Immature natural killer cell (primary cell): ENCODE measurements at regions not wholly inside any gene's neighbourhood (a gene's known extent, or its start where the extent isn't known, plus 50 kb on each side); places are given as distances from the start of the nearest gene placed in this dataset.

Experiments
- DNase-seq, 3 donors: peaks; one replicate each; pipeline ENCODE4 v3.0.0; 2022; ENCODE audit warnings: mixed read lengths in 1 of 3
- H3K27ac Mint-ChIP-seq, 6 donors: one replicate each; pipeline ENCODE4 v1.8.0; 2020; ENCODE audit warnings: mixed read lengths in 6 of 6, mild to moderate bottlenecking in 5 of 6, inconsistent platforms in 4 of 6, moderate library complexity in 3 of 6
- H3K27me3 Mint-ChIP-seq, 3 donors: one replicate each; pipeline ENCODE4 v1.8.0; 2020 to 2021; ENCODE audit warnings: low read depth in 3 of 3, mild to moderate bottlenecking in 3 of 3, mixed read lengths in 3 of 3, moderate library complexity in 3 of 3, inconsistent platforms in 1 of 3
- H3K36me3 Mint-ChIP-seq, 3 donors: one replicate each; pipeline ENCODE4 v1.8.0; 2020; ENCODE audit warnings: mixed read lengths in 3 of 3, inconsistent platforms in 2 of 3, mild to moderate bottlenecking in 2 of 3
- H3K4me1 Mint-ChIP-seq, 2 donors: one replicate each; pipeline ENCODE4 v1.8.0; 2020; ENCODE audit warnings: inconsistent platforms in 2 of 2, mild to moderate bottlenecking in 2 of 2, mixed read lengths in 2 of 2, moderate library complexity in 1 of 2
- H3K4me3 Mint-ChIP-seq, 5 donors: one replicate each; pipeline ENCODE4 v1.8.0; 2020; ENCODE audit warnings: mild to moderate bottlenecking in 5 of 5, mixed read lengths in 5 of 5, inconsistent platforms in 3 of 5, moderate library complexity in 3 of 5
- H3K9me3 Mint-ChIP-seq, 6 donors: one replicate each; pipeline ENCODE4 v1.8.0; 2020; ENCODE audit warnings: mild to moderate bottlenecking in 6 of 6, mixed read lengths in 6 of 6, inconsistent platforms in 4 of 6, moderate library complexity in 3 of 6

DNA sequence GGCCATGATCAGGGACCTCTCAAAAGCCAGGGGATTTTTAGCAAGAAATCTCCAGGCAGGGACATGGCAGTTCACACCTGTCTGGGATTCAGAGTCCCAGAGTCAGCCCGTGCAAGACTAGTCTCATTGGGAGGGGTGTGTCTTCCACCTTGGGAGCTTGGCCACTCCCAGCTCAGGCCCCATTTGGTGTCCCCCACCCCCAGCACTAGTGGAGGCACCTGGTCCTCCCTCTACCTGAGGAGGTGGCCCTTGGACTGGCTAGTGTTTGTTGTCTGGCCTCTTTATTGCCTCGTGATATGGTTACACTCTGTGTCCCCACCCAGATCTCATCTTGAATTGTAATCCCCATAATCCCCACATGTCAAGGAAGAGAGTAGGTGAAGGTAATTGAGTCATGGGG lies 140.8 kb upstream of the PHACTR3 start:
- no peak for DNase-seq
- Mint-ChIP-seq H3K36me3 (no peaks in the 10 kb centered on the region), H3K27ac (no peak overlapping the region), H3K4me1 (no peaks in the 10 kb centered on the region), H3K27me3 (peaks cover 0 to 4% (median 2%) of the 10 kb centered on the region in 3 donors), H3K9me3 (no peaks in the 10 kb centered on the region), H3K4me3 (no peak overlapping the region)

DNA sequence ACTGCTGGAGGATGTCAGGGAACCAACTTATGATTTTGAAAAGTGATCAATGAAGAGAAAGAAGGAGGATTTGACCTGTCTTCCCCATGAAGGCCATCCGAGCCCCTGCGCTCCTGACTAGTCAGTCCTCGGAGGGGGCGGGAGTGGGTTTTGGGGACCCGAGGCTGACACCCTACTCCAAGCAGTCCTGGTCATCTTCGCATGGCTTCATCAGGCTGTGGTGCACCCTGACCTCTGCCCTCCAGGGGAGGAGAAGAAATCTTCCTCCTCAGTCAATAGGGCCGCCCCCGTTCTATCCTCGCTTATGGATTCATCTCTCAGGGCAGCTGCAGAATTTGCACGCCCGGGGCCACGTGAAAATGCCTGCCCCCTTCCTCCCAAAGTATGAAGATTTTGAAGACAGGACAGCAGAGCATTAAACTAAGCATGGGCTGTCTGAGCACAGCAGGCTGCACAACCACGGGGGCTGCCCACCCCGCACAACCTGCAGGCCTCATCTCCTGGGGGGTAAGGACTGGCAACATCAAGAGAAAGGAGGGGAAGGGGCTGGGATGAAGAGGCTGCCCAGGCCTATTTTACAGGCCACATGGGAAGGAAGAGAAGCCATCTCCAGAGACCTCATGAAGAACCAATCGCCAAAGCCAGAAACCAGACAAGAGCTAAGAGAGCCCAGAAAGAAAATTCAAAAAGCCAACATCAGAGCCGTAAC lies 138.1 kb upstream of the PHACTR3 start:
- Mint-ChIP-seq H3K27ac (no peak overlapping the region), H3K4me3 (no peak overlapping the region), H3K27me3 (peaks cover 0 to 2% (median 2%) of the 10 kb centered on the region in 3 donors), H3K9me3 (no peaks in the 10 kb centered on the region), H3K36me3 (no peaks in the 10 kb centered on the region), H3K4me1 (no peaks in the 10 kb centered on the region)
- no peak for DNase-seq

DNA sequence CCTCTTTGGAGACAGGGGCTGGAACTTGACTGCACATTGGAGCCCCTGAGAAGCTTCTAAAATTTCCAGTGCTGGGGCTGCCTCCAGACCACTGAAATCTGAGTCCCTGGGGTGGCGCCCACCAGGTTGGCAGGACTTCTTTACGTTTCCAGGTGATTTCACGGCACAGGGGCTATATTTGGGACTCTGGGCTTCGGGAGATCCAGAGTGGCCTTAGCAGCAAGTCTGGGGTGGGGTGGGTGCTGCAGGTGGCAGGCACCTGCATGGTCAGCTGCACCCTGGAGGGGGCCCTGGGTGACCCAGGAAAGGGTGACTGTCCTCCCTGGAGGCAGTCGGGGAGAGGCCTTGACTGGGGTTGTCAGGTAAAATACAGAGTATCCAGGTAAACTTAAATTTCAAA lies 135.5 kb upstream of the PHACTR3 start:
- no peak for DNase-seq
- Mint-ChIP-seq H3K27me3 (peaks cover 0 to 2% (median 0%) of the 10 kb centered on the region in 3 donors), H3K9me3 (no peaks in the 10 kb centered on the region), H3K4me1 (no peaks in the 10 kb centered on the region), H3K36me3 (no peaks in the 10 kb centered on the region), H3K27ac (no peak overlapping the region), H3K4me3 (no peak overlapping the region)

DNA sequence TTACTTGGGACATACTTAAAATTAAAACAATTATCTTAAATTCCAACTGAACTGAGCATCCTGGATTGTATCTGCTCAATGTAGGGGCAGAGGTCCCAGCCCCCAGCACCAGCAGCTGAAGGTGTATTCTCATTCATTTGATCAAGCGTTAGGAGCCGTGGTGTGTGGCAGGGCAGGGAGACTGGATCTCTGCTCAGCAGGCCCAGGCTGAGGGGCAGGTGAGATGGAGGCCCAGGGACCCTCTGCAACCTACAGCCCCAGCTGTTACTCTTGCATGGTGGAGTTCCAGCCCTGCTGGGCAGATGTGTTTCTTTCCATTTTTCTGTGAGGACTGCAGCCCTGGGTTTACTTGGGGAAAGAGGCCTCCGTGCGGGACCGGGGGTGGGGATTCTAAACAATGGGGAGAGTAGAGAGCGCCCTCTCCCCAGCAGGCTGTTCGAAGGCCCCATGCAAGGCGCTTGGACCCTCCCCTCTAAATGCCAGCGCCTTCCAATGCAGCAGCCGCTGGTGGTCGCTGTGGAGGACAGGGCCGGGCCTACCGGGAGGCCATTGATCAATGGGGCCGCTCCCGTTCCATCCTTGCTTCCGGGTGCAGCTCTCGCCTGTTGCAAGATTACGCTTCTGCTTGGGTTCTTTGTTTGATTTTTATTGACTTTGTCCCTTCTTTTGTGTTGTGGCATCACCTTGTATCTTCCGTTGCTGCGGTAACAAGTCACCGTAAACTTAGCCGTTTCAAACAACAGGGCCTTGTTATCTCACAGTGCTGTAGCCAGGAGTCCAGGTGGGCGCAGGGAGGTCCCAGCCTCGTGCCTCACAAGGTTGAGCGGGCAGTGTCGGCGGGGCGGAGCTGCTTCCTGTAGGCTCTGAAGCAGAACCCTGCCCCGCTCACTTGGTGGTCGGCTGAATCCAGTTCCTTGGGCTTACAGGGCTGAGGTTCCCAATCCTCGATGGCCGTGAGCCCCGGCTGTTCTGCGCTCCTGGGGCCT lies 134.8 kb upstream of the PHACTR3 start:
- Mint-ChIP-seq H3K36me3 (no peaks in the 10 kb centered on the region), H3K27me3 (peaks cover 0 to 5% (median 0%) of the 10 kb centered on the region in 3 donors), H3K4me3 (no peak overlapping the region), H3K27ac (no peak overlapping the region), H3K4me1 (no peaks in the 10 kb centered on the region), H3K9me3 (no peaks in the 10 kb centered on the region)
- DNase-seq = no peak

DNA sequence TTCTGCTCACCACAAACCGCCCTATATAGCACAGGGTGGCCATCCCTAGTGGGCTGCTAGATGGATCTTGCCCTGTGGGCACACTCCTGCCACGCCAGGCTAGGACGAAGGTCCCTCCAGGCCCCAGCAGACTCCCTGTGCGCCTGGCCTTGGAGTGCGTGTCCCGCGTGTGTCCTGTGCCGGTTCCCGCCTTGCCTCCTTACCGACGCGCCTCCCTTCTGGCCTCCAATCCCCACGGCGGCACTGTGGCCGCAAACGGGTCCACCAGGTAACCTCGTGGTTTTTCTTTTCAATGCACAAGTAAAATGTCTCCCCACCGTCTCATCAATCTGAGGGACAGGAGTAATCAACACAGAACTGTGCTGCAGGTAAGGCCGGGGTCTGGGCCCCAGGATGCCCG lies 133.8 kb upstream of the PHACTR3 start:
- Mint-ChIP-seq H3K4me3 (no peak overlapping the region), H3K36me3 (no peaks in the 10 kb centered on the region), H3K27ac (no peak overlapping the region), H3K9me3 (no peaks in the 10 kb centered on the region), H3K4me1 (no peaks in the 10 kb centered on the region), H3K27me3 (peaks cover 0 to 5% (median 0%) of the 10 kb centered on the region in 3 donors)
- DNase-seq = no peak

DNA sequence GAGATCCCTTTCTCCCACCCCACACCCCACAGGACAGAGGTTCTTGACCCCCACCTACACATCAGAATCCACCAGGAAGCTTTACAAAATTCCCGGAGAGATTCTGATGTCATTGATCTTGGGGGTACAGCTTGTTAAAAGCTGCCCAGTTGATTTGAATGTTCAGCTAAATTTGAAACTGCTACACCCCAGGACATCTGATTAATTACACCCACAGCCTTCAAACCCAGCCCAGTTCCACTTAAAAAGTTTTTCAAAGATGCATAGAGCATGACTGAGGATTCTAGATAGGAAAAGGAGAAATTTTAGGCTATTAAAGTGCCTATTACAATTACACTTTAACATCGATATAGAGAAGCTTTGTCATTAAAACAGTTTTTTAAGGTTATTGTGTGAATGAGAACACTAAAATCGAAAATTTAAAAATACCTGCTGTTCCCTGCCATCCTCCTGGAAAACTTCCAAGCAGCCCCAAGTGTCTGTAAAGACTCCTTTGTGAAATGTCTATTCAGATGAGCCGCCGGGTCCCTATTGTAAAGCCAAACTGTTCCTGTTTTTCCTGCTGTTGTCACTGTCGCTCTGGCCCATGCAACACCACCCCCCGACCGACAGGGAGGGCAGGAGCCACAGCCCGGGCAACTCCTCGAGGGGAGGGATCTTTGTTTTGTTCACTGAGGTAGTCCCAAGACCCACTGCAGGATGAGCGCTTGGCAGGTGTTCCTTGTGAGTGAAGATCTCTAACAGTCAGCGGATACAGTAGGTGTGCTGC lies 132.5 kb upstream of the PHACTR3 start:
- Mint-ChIP-seq H3K4me1 (no peaks in the 10 kb centered on the region), H3K27me3 (peaks cover 0 to 3% (median 0%) of the 10 kb centered on the region in 3 donors), H3K27ac (no peak overlapping the region), H3K4me3 (no peak overlapping the region), H3K9me3 (no peaks in the 10 kb centered on the region), H3K36me3 (no peaks in the 10 kb centered on the region)
- no peak for DNase-seq

DNA sequence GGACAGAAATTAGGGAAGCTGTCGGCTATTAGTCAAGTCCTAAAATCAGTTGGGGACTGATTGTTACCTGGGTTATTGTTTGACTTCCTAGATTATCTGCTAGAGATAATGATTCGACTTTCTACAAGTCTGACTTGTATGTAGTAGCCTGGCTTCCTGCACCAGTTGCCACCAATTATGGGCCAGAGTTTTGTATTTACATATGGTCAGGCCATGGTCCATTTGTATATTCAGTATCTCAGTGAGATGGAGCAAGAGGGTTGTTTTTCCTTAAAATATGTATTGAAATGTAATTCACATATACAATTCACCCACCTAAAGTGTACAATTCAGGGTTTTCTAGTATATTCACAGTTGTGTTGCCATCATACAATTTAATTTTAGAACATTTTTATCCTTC lies 130.6 kb upstream of the PHACTR3 start:
- H3K4me3 Mint-ChIP-seq = no peak overlapping the region
- no peaks in the 10 kb centered on the region for H3K4me1 Mint-ChIP-seq
- peaks cover 0 to 6% (median 2%) of the 10 kb centered on the region in 3 donors for H3K27me3 Mint-ChIP-seq
- no peaks in the 10 kb centered on the region for H3K36me3 Mint-ChIP-seq
- H3K27ac Mint-ChIP-seq = no peak overlapping the region
- no peak for DNase-seq
- no peaks in the 10 kb centered on the region for H3K9me3 Mint-ChIP-seq

DNA sequence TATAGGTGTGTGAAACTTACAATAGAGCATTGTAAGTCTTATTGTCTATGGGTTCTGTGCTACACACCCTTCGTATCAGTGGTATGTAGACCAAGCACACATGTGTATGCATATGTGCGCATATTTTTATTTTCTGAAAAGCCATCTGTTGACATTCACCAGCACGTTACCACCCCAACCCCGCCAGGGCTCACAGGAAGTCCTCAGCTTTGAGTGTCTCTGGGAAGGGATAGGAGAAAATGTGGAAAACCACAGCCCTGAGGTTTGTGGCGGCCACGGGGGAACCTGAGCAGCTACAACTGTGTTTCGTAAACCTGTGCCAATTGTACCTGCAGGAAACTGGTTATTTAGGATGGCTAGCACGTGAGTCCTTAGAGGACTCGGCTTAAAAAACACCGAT lies 123.3 kb upstream of the PHACTR3 start:
- Mint-ChIP-seq H3K36me3 (no peaks in the 10 kb centered on the region), H3K4me1 (no peaks in the 10 kb centered on the region), H3K9me3 (no peaks in the 10 kb centered on the region), H3K27me3 (peaks cover 0 to 7% (median 2%) of the 10 kb centered on the region in 3 donors), H3K4me3 (no peak overlapping the region), H3K27ac (no peak overlapping the region)
- no peak for DNase-seq

DNA sequence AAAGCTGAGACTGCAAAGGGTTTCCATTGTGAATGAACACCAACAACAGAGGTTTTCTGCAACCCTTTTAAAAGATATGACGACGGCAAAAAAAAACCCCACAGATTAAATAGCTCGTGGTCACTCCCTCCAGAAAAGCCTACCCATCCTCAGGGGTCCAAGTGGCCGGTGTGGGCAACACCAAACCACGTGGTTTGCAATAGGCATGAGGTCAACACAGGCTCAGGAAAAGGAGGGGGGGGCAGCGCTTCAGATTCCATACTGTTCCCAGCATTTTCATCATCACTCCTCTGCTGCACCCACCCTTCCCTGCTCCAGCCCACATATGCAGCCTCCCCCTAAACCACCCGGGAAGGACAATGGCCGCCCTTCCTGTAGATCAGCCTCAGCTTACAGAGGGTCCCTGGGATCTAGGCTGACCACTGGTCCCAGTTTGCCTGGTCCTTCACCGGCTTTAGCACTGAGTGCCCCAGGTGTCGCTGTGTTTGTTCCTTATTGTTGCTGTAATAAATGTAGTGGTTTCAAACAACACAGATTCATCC lies 122.8 kb upstream of the PHACTR3 start:
- no peaks in the 10 kb centered on the region for H3K9me3 Mint-ChIP-seq
- no peak overlapping the region for H3K27ac Mint-ChIP-seq
- H3K4me3 Mint-ChIP-seq = no peak overlapping the region
- DNase-seq = no peak
- H3K36me3 Mint-ChIP-seq = no peaks in the 10 kb centered on the region
- H3K27me3 Mint-ChIP-seq = peaks cover 0 to 7% (median 2%) of the 10 kb centered on the region in 3 donors
- no peaks in the 10 kb centered on the region for H3K4me1 Mint-ChIP-seq

DNA sequence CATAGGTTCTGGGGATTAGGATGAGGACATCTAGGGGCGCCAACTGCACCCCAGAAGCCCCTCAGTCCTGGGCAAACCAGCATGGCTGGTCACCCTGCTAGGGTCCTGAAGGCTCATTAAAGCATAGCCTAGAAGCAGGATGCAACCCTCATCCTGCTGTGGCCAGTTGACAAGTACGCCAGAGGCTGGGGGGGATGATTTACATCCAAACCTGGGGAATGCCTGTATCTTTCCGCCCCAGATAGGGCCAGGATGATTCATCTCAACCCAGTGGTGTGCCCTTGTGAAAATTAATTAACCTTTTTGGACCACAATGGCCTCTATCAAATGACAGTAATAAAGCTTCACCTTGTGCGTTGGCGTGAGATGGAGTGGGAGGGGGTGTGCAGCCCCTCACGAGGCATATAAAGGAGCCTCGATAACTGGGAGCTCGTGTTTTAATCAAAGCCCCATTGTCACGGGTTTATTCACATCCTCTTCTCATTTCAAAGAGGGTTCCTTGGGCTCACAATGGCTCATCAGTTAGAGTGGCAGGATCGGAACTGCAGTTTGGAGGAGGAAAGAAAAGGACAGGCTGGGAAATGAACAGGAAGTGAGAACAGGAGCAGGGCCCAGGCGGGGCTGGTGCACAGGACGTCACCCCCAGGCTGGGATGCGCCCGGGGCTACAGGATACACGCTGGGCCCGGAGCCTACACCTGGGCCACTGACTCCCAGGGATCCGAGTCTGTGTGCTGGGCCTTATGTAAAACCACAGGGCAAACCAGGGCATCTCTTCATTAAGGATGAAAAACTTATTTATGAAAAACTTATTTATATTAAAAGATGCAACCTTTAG lies 121.8 kb upstream of the PHACTR3 start:
- Mint-ChIP-seq H3K27me3 (peaks cover 2 to 7% (median 2%) of the 10 kb centered on the region in 3 donors), H3K36me3 (no peaks in the 10 kb centered on the region), H3K4me1 (no peaks in the 10 kb centered on the region), H3K4me3 (no peak overlapping the region), H3K9me3 (no peaks in the 10 kb centered on the region), H3K27ac (no peak overlapping the region)
- no peak for DNase-seq

DNA sequence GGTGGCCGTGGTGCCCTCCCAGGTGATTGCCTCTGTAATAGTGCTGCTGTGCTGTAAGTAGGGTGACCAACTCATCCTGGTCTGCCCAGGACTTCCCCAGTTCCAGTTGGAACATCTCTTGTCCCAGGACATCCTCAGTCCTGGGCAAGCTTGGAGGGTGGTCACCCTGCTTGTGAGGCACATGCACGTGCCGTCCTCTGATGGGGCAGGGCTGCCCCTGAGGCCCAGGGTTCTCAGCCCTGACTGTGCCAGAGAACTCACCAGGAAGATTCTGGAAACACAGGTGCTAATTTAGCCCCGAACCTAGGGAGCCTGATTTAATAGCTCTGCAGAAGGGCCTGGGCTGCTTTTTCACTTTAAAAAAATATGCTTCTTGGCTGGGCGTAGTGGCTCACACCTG lies 120.9 kb upstream of the PHACTR3 start:
- H3K9me3 Mint-ChIP-seq = no peaks in the 10 kb centered on the region
- H3K4me3 Mint-ChIP-seq = no peak overlapping the region
- H3K4me1 Mint-ChIP-seq = no peaks in the 10 kb centered on the region
- no peak for DNase-seq
- H3K27ac Mint-ChIP-seq = no peak overlapping the region
- H3K27me3 Mint-ChIP-seq = peaks cover 0 to 4% (median 3%) of the 10 kb centered on the region in 3 donors
- H3K36me3 Mint-ChIP-seq = no peaks in the 10 kb centered on the region

DNA sequence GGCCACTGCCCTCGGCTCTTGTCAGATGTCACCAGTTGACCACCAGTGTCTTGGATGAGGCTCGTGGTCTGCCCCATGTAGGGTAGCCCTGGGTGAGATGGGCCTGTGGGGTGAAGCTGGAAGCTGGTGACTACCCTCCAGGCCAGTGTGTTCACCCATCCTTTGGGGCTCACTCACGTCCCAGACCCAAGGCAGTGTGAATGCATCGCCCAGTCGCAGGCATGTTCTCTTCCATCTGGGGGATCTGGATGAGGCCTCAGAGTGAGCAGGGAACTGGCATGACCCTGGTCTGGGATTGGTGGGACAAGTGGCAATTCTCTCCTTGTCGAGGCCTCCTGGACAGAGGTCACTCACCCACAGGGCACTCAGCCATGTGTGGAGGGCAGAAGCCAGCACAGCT lies 120.1 kb upstream of the PHACTR3 start:
- no peak for DNase-seq
- Mint-ChIP-seq H3K4me1 (no peaks in the 10 kb centered on the region), H3K36me3 (no peaks in the 10 kb centered on the region), H3K27me3 (peaks cover 0 to 8% (median 3%) of the 10 kb centered on the region in 3 donors), H3K9me3 (no peaks in the 10 kb centered on the region), H3K4me3 (no peak overlapping the region), H3K27ac (no peak overlapping the region)
